ENCODE measurements at regions not wholly inside any gene's neighbourhood (a gene's known extent, or its start where the extent isn't known, plus 50 kb on each side); places are given as distances from the start of the nearest gene placed in this dataset.

DNA sequence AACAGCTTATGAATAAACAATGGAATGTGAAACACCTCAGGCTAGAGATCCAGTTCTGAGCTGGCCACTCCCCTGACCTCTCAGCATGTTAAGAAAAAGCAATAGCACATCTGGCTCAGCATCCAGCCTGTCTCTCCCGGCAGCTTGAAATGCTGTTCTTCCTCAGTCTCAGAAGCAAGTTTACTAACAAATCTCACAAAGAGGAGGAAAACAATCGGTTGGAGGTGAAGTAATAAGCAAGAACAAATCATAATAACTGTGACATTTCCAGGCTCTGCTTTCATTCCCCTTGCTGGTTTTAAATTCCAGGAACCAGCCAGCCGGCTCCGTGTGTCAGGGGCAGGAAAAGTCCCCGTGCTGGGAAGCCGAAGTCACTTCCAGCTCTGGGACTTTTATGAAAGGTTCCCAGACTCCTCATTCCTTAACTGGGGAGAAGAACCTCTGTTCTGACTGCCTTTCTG lies 133.9 kb upstream of the ARL4C start:
- TF ChIP-seq POLR2A (IDR thresholded peaks at IDR 0.05; ENCODE audit: low read depth, low read length) (no peak), POLR2AphosphoS5 (IDR thresholded peaks at IDR 0.05; ENCODE audit: low read depth, low read length) (no peak), TAF1 (IDR thresholded peaks at IDR 0.05; ENCODE audit: low read depth, low read length) (no peak), POU2F2 (IDR thresholded peaks at IDR 0.05; ENCODE audit: low read depth, low read length) (no peak), SPI1 (IDR thresholded peaks at IDR 0.05; ENCODE audit: low read depth, low read length) (no peak)

All from GM12891 (cell line).